GM19025 (cell line): ENCODE measurements at regions not wholly inside any gene's neighbourhood (a gene's known extent, or its start where the extent isn't known, plus 50 kb on each side); places are given as distances from the start of the nearest gene placed in this dataset.

Experiments
- ATAC-seq: cut with Tn5 transposase; IDR thresholded peaks from one replicate; pipeline ENCODE4 v1.9.1; 2021; ENCODE audit warnings: mild to moderate bottlenecking, low read depth, moderate library complexity; ENCODE audit not compliant: unreplicated experiment

DNA sequence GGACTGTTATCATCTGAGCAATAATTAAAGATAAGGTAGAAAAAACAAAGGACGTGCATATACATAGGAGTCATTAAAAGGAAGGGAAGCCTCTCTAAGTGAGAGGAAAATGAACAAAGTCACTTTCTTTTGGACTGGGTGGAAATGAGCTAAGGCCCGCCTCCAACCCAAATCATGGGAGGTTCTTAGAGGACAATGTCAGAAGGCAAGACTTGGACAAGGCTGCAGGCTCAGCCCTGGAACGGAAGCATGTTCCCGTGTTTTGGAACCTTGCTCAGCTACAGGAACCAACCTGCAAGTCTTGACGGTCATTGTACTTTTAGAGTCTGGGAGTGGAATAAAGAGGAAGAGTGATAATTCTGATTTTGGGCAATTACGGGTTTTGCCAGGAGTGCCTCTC, 59.4 kb upstream of the EPB41L3 start:
- no peak for ATAC-seq

DNA sequence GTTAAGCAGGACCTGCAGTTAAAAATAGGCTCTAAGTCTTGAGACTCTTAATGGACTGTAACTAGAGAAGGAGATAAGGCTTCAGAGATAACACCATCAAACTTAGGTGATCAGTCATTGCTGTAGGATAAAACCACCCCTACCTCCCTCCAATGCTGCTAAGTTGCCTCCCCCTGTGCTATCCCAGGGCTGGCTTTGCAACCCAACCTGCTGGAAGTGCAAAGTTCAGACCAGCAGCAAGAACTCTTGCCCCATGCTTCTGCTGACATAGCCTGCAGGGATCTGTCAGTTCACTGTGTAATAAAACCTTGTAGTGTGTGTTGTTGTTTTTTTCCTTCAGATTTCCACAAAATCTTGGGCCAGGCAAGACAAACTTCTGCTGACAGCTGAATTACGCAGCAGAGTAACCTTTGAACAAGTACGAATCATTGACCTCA, 57.4 kb upstream of the EPB41L3 start:
- ATAC-seq = no peak

DNA sequence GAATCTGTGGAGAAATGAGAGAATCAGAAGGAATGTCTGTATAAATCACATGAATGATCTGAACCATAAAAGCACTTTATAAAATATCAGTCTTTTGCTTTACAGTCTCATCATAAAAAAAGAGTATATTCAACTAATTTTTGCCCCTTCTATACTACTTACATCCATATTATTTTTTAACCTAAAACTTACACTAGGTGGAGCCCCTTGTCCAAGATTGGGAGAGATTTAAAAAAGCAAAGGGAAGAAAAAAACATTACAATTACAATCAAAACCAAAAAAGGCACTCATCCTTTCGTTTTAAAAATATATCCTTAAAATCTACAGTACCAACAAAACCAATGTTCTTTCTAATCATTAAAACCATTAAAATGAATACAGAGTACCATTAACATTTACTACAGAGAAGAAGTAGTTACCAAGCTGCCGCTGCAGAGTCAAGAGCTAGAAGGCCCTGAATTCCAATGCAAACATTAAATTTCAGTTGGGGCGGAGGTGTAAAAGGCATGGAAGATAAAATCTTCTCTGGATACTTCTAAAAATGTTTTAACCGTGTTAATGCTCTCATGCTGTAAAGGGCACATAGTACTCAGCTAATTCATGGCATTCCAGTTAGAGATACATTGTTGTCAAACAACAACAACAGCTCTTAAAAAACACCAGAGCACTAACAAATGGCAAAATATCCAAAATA, 56.7 kb upstream of the EPB41L3 start:
- ATAC-seq = no peak

DNA sequence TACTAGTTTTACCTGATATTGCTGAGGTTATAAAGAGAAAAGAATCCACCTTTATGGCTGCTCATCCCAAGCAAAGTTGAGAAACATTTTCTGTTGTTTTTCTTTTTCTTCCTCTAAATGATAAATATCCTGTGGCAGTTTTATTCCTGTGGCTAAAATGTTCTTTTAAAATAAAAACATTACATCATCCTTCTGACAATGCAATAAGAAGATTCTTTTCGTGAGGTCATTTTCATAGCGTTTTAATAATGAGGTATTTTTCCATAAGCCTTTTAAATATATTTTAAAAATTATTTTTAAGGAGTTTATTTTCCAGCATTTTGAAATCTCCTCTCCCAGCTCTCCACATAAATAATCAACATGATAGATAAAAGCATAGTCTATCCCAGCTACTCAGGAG, 52.8 kb upstream of the EPB41L3 start:
- ATAC-seq = no peak
